ENCODE measurements at regions not wholly inside any gene's neighbourhood (a gene's known extent, or its start where the extent isn't known, plus 50 kb on each side); places are given as distances from the start of the nearest gene placed in this dataset.

- no peak for DNase-seq (ENCODE audit: low spot score)
- no peak for TF ChIP-seq CTCF (IDR thresholded peaks at IDR 0.05; ENCODE audit: extremely low read depth, missing control alignments)
Observed at GRCh38 chr9:86697213-86697612, 250.1 kb downstream of the GAS1 start.

- TF ChIP-seq CTCF (IDR thresholded peaks at IDR 0.05; ENCODE audit: extremely low read depth, missing control alignments) = no peak
Observed at GRCh38 chr9:86695910-86696424, 251.3 kb downstream of the GAS1 start.

GRCh38 chr9:86690034-86690433, 257.3 kb downstream of the GAS1 start:
- DNase-seq (ENCODE audit: low spot score) = no peak
- TF ChIP-seq CTCF (IDR thresholded peaks at IDR 0.05; ENCODE audit: extremely low read depth, missing control alignments) = no peak

More at GRCh38 chr9:86695910-86696424, 251.3 kb downstream of the GAS1 start:
- no peak for DNase-seq (ENCODE audit: low spot score)

- TF ChIP-seq CTCF (IDR thresholded peaks at IDR 0.05; ENCODE audit: extremely low read depth, missing control alignments) = no peak
- DNase-seq (ENCODE audit: low spot score) = no peak
Observed at GRCh38 chr9:86687788-86688187, 259.5 kb downstream of the GAS1 start.

- DNase-seq (ENCODE audit: low spot score) = no peak
Observed at GRCh38 chr9:86685556-86685955, 261.8 kb downstream of the GAS1 start.

GRCh38 chr9:86684148-86684547, 263.2 kb downstream of the GAS1 start:
- no peak for DNase-seq (ENCODE audit: low spot score)
- no peak for TF ChIP-seq CTCF (IDR thresholded peaks at IDR 0.05; ENCODE audit: extremely low read depth, missing control alignments)

More at GRCh38 chr9:86685556-86685955, 261.8 kb downstream of the GAS1 start:
- no peak for TF ChIP-seq CTCF (IDR thresholded peaks at IDR 0.05; ENCODE audit: extremely low read depth, missing control alignments)

GRCh38 chr9:86682240-86682639, 265.1 kb downstream of the GAS1 start:
- no peak for DNase-seq (ENCODE audit: low spot score)
- no peak for TF ChIP-seq CTCF (IDR thresholded peaks at IDR 0.05; ENCODE audit: extremely low read depth, missing control alignments)

Measured in GM20000 (cell line).